Neuronal stem cell (in vitro differentiated cells): ENCODE measurements at regions not wholly inside any gene's neighbourhood (a gene's known extent, or its start where the extent isn't known, plus 50 kb on each side); places are given as distances from the start of the nearest gene placed in this dataset.
A peak's percentile ranks its signal among the peaks of the same experiment; 100 is the strongest.

Source experiments
- DNase-seq: peaks from one replicate; pipeline ENCODE4 v3.0.0-alpha.2; 2013; ENCODE audit warnings: low spot score
- H2AFZ ChIP-seq: one replicate; pipeline ENCODE4 v1.6.1; 2013; ENCODE audit warnings: mild to moderate bottlenecking, low read length, inconsistent platforms
- H2AK5ac ChIP-seq: 2 replicates; pipeline ENCODE4 v1.6.1; 2013; ENCODE audit warnings: low read depth, mild to moderate bottlenecking, inconsistent platforms, low read length, moderate library complexity, mixed read lengths
- H2BK120ac ChIP-seq: 2 replicates; pipeline ENCODE4 v1.6.1; 2013; ENCODE audit warnings: low read depth, mild to moderate bottlenecking, inconsistent platforms, low read length, moderate library complexity, mixed read lengths
- H2BK12ac ChIP-seq: one replicate; pipeline ENCODE4 v1.6.1; 2013; ENCODE audit warnings: low read length, inconsistent platforms
- H2BK15ac ChIP-seq: 2 replicates; pipeline ENCODE4 v1.6.1; 2013; ENCODE audit warnings: mild to moderate bottlenecking, low read length, inconsistent platforms, mixed read lengths
- H2BK5ac ChIP-seq: one replicate; pipeline ENCODE4 v1.6.1; 2013; ENCODE audit warnings: inconsistent platforms, mild to moderate bottlenecking, low read length, moderate library complexity
- H3K14ac ChIP-seq: one replicate; pipeline ENCODE4 v1.6.1; 2013; ENCODE audit warnings: low read length, inconsistent platforms
- H3K18ac ChIP-seq: 2 replicates; pipeline ENCODE4 v1.6.1; 2013; ENCODE audit warnings: low read length, inconsistent platforms
- H3K23ac ChIP-seq: 2 replicates; pipeline ENCODE4 v1.6.1; 2013; ENCODE audit warnings: low read depth, mild to moderate bottlenecking, mixed read lengths, low read length, inconsistent platforms; ENCODE audit not compliant: poor library complexity
- H3K27ac ChIP-seq: replicated peaks from 3 replicates; pipeline ENCODE4 v1.5.1; 2013; ENCODE audit warnings: low read length, inconsistent platforms
- H3K27me3 ChIP-seq, 3 experiments: 2 replicates each; pipeline ENCODE4 v1.6.1; 2013; ENCODE audit warnings: low read length in 3 of 3, mild to moderate bottlenecking in 2 of 3, inconsistent platforms in 1 of 3, low read depth in 1 of 3, mixed read lengths in 1 of 3, moderate library complexity in 1 of 3; ENCODE audit not compliant: control insufficient read depth in 3 of 3, insufficient read depth in 3 of 3
- H3K36me3 ChIP-seq, 2 donors: replicated peaks in 1 of 2; 2 replicates each; pipeline ENCODE4 v1.6.1; 2013; ENCODE audit warnings: low read length in 2 of 2; ENCODE audit not compliant: control insufficient read depth in 2 of 2, insufficient read depth in 2 of 2
- H3K4ac ChIP-seq: 2 replicates; pipeline ENCODE4 v1.6.1; 2013; ENCODE audit warnings: inconsistent platforms, mild to moderate bottlenecking, low read length, moderate library complexity
- H3K4me1 ChIP-seq, 2 donors: 1 replicate in 1 of 2; 2 replicates in 1 of 2; pipeline ENCODE4 v1.6.1; 2013; ENCODE audit warnings: low read length in 2 of 2, low read depth in 1 of 2; ENCODE audit not compliant: control insufficient read depth in 2 of 2, insufficient read depth in 1 of 2
- H3K4me2 ChIP-seq: one replicate; pipeline ENCODE4 v1.6.1; 2013; ENCODE audit warnings: mild to moderate bottlenecking, low read length, inconsistent platforms; ENCODE audit not compliant: insufficient read depth, poor library complexity, severe bottlenecking
- H3K4me3 ChIP-seq, 2 donors: 2 replicates each; pipeline ENCODE4 v1.5.1; 2013; ENCODE audit warnings: low read length in 2 of 2, mild to moderate bottlenecking in 2 of 2, inconsistent platforms in 1 of 2, moderate library complexity in 1 of 2
- H3K79me1 ChIP-seq: one replicate; pipeline ENCODE4 v1.6.1; 2013; ENCODE audit warnings: low read depth, mild to moderate bottlenecking, inconsistent platforms, low read length, moderate library complexity
- H3K9ac ChIP-seq: one replicate; pipeline ENCODE4 v1.6.1; 2013; ENCODE audit warnings: mild to moderate bottlenecking, low read depth, low read length, inconsistent platforms; ENCODE audit not compliant: poor library complexity
- H3K9me3 ChIP-seq, 2 donors: replicated peaks in 1 of 2; 2 replicates each; pipeline versions ENCODE3 to v1.6.1; 2013; ENCODE audit warnings: low read length in 2 of 2, mild to moderate bottlenecking in 2 of 2, inconsistent platforms in 1 of 2, low read depth in 1 of 2, mixed read lengths in 1 of 2, moderate library complexity in 1 of 2; ENCODE audit not compliant: control insufficient read depth in 2 of 2, insufficient read depth in 1 of 2
- H4K8ac ChIP-seq: one replicate; pipeline ENCODE4 v1.6.1; 2013; ENCODE audit warnings: low read depth, mild to moderate bottlenecking, inconsistent platforms, low read length, moderate library complexity
- H4K91ac ChIP-seq: one replicate; pipeline ENCODE4 v1.6.1; 2013; ENCODE audit warnings: low read length, low read depth, mild to moderate bottlenecking, inconsistent platforms; ENCODE audit not compliant: poor library complexity
- WGBS, 2 donors: extraction: QIAGEN DNeasy Blood & Tissue Kit; methylation state at CpG; one replicate each; pipeline ENCODE4 v1.1.7; 2013; ENCODE audit warnings: missing lambda C conversion rate in 2 of 2, mixed read lengths in 1 of 2; ENCODE audit not compliant: insufficient read length in 2 of 2, insufficient replicate concordance in 1 of 2; ENCODE audit errors: extremely low coverage in 2 of 2; 5-methylcytosine and 5-hydroxymethylcytosine counted together

DNA sequence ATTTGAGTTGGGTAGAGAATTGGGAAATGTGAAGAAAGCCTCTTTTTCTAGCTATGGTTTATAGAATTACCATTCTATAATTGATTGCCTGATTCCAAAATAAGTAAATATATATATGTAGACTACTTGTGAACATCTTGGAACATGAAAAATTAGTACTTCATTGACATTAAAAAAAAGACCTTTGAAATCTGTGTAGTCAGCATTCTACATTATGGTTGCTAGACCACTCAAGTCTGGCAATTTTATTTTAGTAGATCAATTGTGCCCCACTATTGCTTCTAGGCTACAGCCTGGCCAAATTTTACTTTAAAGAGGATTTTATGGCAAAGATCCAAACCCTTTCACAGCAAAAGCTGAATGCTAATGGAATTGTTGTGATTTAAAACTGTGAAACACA, 279.8 kb downstream of the IKZF2 start:
- no peak overlapping the region for H2BK15ac ChIP-seq
- no peak overlapping the region for H3K4me2 ChIP-seq
- no peaks in the 10 kb centered on the region for H3K79me1 ChIP-seq
- peaks cover 4 to 6% of the 10 kb centered on the region in 2 donors for H3K9me3 ChIP-seq
- no peak for DNase-seq
- no peak overlapping the region for H3K23ac ChIP-seq
- H2BK120ac ChIP-seq, result no peak overlapping the region
- H3K14ac ChIP-seq, result no peak overlapping the region
- H3K36me3 ChIP-seq, result no peaks in the 10 kb centered on the region
- no peak overlapping the region for H3K4ac ChIP-seq
- H3K27me3 ChIP-seq, result no peaks in the 10 kb centered on the region
- H2AFZ ChIP-seq, result no peak overlapping the region
- H3K18ac ChIP-seq, result no peak overlapping the region
- H4K8ac ChIP-seq, result no peak overlapping the region
- no peak overlapping the region for H4K91ac ChIP-seq
- H3K4me1 ChIP-seq, result no peaks in the 10 kb centered on the region
- H3K9ac ChIP-seq, result no peak overlapping the region
- no peak overlapping the region for H2AK5ac ChIP-seq
- H3K27ac ChIP-seq, result no peak overlapping the region
- H2BK12ac ChIP-seq, result no peak overlapping the region
- no peak overlapping the region for H3K4me3 ChIP-seq
- H2BK5ac ChIP-seq, result no peak overlapping the region

DNA sequence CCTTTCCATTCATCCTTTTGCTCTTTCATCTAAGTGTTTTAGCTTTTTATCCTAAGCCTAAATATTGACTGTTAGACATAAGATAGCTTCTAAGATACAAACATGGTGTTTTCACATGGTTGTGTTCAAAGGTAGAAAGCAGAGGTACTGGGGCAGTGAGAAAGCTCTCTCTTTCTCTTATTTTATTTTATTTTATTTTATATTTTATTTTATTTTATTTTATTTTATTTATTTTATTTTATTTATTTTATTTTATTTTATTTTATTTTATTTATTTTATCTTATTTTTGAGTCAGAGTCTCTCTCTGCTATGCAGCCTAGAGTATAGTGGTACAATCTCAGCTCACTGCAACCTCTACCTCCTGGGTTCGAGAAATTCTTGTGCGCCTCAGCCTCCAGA, 287.2 kb downstream of the IKZF2 start:
- H3K27ac ChIP-seq, result no peak overlapping the region
- H2BK5ac ChIP-seq, result no peak overlapping the region
- H3K4ac ChIP-seq, result no peak overlapping the region
- H3K14ac ChIP-seq, result no peak overlapping the region
- no peak overlapping the region for H3K4me3 ChIP-seq
- H3K4me1 ChIP-seq, result no peaks in the 10 kb centered on the region
- no peak overlapping the region for H4K91ac ChIP-seq
- WGBS, 2 donors, result no CpG with 5 or more reads among the region's 2 CpGs
- no peak overlapping the region for H2AFZ ChIP-seq
- no peak overlapping the region for H3K23ac ChIP-seq
- no peak overlapping the region for H2AK5ac ChIP-seq
- no peak overlapping the region for H2BK120ac ChIP-seq
- H3K9me3 ChIP-seq, result peaks cover 8 to 29% of the 10 kb centered on the region in 2 donors
- H3K79me1 ChIP-seq, result no peaks in the 10 kb centered on the region
- H3K36me3 ChIP-seq, result no peaks in the 10 kb centered on the region
- no peak overlapping the region for H2BK15ac ChIP-seq
- H4K8ac ChIP-seq, result no peak overlapping the region
- H3K27me3 ChIP-seq, result no peaks in the 10 kb centered on the region
- H2BK12ac ChIP-seq, result no peak overlapping the region
- no peak overlapping the region for H3K4me2 ChIP-seq
- H3K18ac ChIP-seq, result no peak overlapping the region
- H3K9ac ChIP-seq, result no peak overlapping the region
- no peak for DNase-seq

DNA sequence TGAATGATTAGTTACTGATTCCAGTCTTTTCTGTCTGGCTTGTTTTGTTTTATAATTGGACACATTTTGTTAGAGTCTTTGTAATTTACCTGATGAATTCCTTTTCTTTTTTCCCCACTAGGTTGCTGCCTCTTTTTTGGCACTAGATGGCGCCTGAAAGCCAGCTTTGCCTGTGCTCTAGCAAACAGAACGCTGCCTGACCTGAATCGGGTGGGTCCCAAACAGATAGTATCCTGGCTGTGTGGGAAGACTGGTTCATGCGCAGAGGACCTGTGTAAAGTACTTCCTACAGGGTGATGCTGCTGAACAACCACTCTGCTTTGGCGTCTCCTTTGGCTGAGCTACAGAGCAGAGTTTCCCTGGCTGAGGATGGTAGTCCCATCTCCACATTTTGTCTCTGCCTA, 288.2 kb downstream of the IKZF2 start:
- Histone ChIP-seq H2BK15ac (no peak overlapping the region), H2AK5ac (no peak overlapping the region), H3K27me3 (no peaks in the 10 kb centered on the region), H2BK5ac (no peak overlapping the region), H3K79me1 (no peaks in the 10 kb centered on the region), H3K9ac (no peak overlapping the region), H2AFZ (peak overlapping the region; percentile 4), H3K23ac (no peak overlapping the region), H3K36me3 (no peaks in the 10 kb centered on the region), H3K27ac (no peak overlapping the region), H3K9me3 (peaks cover 10 to 29% of the 10 kb centered on the region in 2 donors), H2BK120ac (no peak overlapping the region), H4K91ac (no peak overlapping the region), H2BK12ac (no peak overlapping the region), H3K4ac (no peak overlapping the region), H3K4me3 (no peak overlapping the region), H3K14ac (no peak overlapping the region), H3K4me2 (no peak overlapping the region), H3K4me1 (no peaks in the 10 kb centered on the region), H4K8ac (no peak overlapping the region), H3K18ac (no peak overlapping the region)
- no CpG with 5 or more reads among the region's 5 CpGs for WGBS, 2 donors
- peak; percentile 24 for DNase-seq

DNA sequence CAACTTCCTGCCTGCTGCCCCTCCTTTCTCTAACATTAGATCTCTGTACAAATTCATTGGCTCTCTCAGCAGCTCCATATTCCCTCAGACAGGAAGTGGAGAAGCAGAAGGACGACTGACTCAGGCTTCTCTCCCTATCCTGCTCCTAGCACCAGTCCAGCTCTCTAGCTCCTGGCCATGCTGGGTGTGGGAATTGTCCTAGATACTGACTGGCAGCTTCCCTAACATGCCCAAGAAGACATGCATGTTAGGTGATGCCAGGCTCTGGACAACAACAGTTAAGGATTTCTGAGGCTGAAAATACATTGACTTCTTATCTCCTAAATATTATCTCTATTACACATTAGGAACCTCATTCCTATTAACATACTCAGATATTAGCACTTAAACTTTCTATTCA, 292.9 kb downstream of the IKZF2 start:
- Histone ChIP-seq H3K4ac (no peak overlapping the region), H3K27ac (no peak overlapping the region), H4K91ac (no peak overlapping the region), H2AK5ac (no peak overlapping the region), H3K4me3 (no peak overlapping the region), H2AFZ (peak overlapping the region; percentile 5), H3K27me3 (no peaks in the 10 kb centered on the region), H3K4me2 (no peak overlapping the region), H4K8ac (no peak overlapping the region), H2BK120ac (no peak overlapping the region), H3K4me1 (no peaks in the 10 kb centered on the region), H2BK12ac (no peak overlapping the region), H3K18ac (no peak overlapping the region), H3K23ac (no peak overlapping the region), H3K9ac (no peak overlapping the region), H2BK15ac (no peak overlapping the region), H2BK5ac (no peak overlapping the region), H3K36me3 (no peaks in the 10 kb centered on the region), H3K14ac (no peak overlapping the region), H3K9me3 (peaks cover 6 to 17% of the 10 kb centered on the region in 2 donors), H3K79me1 (no peaks in the 10 kb centered on the region)
- DNase-seq, result no peak
- no CpG with 5 or more reads among the region's 1 CpG for WGBS, 2 donors
